ENCODE measurements at regions not wholly inside any gene's neighbourhood (a gene's known extent, or its start where the extent isn't known, plus 50 kb on each side); places are given as distances from the start of the nearest gene placed in this dataset.

DNA sequence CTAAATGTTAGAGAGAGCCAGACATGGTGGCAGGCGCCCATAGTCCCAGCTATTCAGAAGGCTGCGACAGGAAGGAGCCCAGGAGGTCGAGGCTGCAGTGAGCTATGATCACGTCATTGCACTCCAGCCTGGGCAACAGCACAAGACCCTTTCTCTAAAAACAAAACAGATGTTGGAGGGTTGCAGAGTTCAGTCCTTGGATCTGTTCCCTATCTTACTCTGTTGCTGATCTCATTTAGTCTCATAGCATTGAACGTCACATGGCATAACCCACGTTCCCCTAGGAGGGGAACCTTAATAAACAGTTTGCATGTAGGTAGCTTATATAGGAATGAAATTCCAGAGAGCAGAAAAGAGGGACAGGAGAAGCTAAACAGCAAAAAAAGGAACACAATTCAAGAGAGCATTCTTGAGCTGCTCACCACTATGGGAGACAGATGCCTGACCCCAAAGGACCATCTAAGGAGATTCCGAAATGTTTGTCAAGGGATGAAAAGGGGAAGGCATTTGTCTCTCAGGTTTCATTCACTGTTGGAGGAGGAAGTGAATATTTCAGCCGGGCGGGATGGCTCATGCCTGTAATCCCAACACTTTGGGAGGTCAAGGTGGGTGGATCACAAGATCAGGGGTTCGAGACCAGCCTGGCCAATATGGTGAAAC is 54.6 kb upstream of the PIM1 start:
- no peak overlapping the region for H3K27ac ChIP-seq
- H3K4me1 ChIP-seq = peaks cover 9% of the 10 kb centered on the region
- no peaks in the 10 kb centered on the region for H3K27me3 ChIP-seq
- H3K4me3 ChIP-seq = no peak overlapping the region
- DNase-seq = no peak
- H3K9me3 ChIP-seq (replicated peaks) = no peaks in the 10 kb centered on the region
- H3K36me3 ChIP-seq = no peaks in the 10 kb centered on the region

GRCh38 chr6:37116326-37116725 is 53.6 kb upstream of the PIM1 start:
- no peaks in the 10 kb centered on the region for H3K36me3 ChIP-seq
- H3K27ac ChIP-seq = no peak overlapping the region
- no peaks in the 10 kb centered on the region for H3K4me1 ChIP-seq
- no peaks in the 10 kb centered on the region for H3K27me3 ChIP-seq
- DNase-seq = no peak
- H3K9me3 ChIP-seq (replicated peaks) = no peaks in the 10 kb centered on the region
- H3K4me3 ChIP-seq = no peak overlapping the region

GRCh38 chr6:37119387-37119886 is 50.5 kb upstream of the PIM1 start:
- Histone ChIP-seq H3K36me3 (no peaks in the 10 kb centered on the region), H3K27me3 (no peaks in the 10 kb centered on the region), H3K4me3 (no peak overlapping the region), H3K4me1 (peaks cover 16% of the 10 kb centered on the region), H3K27ac (no peak overlapping the region), H3K9me3 (replicated peaks) (no peaks in the 10 kb centered on the region)
- no peak for DNase-seq
